ENCODE measurements at regions not wholly inside any gene's neighbourhood (a gene's known extent, or its start where the extent isn't known, plus 50 kb on each side); places are given as distances from the start of the nearest gene placed in this dataset.

DNA sequence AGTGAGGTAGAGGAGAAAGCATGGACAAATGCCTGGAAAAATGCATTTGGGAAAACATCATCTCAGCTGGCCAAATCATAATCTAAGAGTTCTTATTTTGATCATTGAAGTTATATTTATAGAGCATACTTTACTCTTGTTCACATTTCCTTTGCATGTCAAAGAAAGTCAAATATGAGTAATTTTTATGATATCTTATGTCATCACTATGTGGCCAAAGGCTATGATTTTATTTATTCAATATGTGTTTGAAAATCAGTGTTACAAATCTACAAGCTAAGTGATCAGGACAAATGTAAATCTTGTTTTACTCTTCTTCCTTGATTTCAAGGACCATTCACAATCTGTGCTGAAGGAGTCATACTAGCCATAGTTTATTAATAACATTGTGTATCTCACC is 237.2 kb upstream of the DPH6 start:
- TF ChIP-seq, protein P1, sequence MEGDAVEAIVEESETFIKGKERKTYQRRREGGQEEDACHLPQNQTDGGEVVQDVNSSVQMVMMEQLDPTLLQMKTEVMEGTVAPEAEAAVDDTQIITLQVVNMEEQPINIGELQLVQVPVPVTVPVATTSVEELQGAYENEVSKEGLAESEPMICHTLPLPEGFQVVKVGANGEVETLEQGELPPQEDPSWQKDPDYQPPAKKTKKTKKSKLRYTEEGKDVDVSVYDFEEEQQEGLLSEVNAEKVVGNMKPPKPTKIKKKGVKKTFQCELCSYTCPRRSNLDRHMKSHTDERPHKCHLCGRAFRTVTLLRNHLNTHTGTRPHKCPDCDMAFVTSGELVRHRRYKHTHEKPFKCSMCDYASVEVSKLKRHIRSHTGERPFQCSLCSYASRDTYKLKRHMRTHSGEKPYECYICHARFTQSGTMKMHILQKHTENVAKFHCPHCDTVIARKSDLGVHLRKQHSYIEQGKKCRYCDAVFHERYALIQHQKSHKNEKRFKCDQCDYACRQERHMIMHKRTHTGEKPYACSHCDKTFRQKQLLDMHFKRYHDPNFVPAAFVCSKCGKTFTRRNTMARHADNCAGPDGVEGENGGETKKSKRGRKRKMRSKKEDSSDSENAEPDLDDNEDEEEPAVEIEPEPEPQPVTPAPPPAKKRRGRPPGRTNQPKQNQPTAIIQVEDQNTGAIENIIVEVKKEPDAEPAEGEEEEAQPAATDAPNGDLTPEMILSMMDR (IDR thresholded peaks at IDR 0.05) = no peak
- TF ChIP-seq POLR2AphosphoS5 (IDR thresholded peaks at IDR 0.05) = no peak

Data from gastroesophageal sphincter (tissue), 3 donors.